ENCODE measurements at regions not wholly inside any gene's neighbourhood (a gene's known extent, or its start where the extent isn't known, plus 50 kb on each side); places are given as distances from the start of the nearest gene placed in this dataset.

DNA sequence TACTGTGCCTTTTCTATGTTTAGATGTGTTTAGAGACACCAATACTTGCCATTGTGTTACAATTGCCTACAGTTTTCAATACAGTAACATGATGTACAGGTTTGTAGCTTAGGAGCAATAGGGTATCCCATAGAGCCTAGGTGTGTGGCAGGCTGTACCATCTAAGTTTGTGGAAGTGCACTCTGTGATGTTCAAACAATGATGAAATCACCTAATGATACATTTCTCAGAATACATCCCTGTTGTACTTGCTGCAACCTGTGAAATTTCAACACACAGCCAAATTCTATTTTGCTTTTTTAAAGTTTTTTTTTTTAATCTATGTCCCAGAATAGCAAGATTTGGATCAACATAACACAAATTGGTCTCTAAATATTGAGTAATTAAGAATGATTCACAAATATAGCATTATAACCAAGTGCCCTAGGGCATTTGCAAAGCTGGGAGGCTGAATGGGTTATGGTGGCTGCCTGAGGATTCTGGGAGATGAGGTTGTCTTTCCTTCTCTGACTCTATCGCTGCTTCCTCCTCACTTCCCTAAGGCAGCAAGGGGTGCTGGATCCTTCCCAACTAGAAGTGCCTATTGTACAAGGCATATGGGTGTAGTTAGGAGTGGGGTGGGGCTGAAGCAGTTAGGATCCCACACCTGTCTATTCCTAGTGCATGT, 78.3 kb downstream of the SKA1 start:
- TF ChIP-seq, protein P1, sequence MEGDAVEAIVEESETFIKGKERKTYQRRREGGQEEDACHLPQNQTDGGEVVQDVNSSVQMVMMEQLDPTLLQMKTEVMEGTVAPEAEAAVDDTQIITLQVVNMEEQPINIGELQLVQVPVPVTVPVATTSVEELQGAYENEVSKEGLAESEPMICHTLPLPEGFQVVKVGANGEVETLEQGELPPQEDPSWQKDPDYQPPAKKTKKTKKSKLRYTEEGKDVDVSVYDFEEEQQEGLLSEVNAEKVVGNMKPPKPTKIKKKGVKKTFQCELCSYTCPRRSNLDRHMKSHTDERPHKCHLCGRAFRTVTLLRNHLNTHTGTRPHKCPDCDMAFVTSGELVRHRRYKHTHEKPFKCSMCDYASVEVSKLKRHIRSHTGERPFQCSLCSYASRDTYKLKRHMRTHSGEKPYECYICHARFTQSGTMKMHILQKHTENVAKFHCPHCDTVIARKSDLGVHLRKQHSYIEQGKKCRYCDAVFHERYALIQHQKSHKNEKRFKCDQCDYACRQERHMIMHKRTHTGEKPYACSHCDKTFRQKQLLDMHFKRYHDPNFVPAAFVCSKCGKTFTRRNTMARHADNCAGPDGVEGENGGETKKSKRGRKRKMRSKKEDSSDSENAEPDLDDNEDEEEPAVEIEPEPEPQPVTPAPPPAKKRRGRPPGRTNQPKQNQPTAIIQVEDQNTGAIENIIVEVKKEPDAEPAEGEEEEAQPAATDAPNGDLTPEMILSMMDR (IDR thresholded peaks at IDR 0.05 in 4 of 5, conservative IDR thresholded peaks at IDR 0.05 in 1 of 5), result no peak
- no peak for TF ChIP-seq POLR2A (IDR thresholded peaks at IDR 0.05)
